ENCODE measurements at regions not wholly inside any gene's neighbourhood (a gene's known extent, or its start where the extent isn't known, plus 50 kb on each side); places are given as distances from the start of the nearest gene placed in this dataset.

DNA sequence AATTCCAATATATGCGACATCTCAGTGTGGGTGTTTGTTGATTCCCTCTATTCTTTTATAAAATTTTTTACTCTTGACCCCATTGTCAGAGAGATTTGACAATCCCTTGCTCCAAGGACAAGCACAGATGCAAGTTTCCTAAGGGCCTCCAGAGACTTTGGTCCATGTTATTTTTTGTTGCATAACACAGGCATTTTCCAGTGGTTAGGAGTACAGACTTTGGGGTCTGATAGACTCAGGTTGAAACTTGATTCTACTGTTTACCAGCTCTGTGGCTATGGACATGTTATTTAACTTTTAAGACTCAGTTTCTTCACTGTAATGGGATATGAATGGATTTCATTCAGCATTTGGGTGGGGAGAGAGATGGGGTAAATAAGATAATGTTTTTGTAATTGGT, 361.3 kb downstream of the ENC1 start:
- no peak for DNase-seq

DNA sequence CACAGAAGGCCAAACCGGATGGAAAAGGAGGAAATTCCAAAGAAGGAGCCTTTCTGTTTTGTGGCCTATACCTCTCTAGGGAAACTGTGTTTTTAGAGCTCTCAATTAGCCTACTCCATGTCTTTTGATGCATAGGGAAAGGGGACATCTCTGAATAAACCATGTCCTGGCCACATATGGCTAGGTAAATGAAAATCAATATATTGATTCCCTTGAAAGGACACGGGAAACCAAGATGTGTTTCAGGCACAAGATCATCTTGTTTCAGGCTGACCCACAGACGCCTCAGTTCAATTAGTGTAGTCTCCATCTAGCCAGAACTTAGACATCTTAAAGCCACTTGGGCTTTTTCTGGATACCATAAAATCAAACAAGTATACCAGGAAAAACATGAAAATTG, 363.1 kb downstream of the ENC1 start:
- no peak for DNase-seq

- no peak for DNase-seq
Measured at GRCh38 chr5:74275171-74275992, 365.1 kb downstream of the ENC1 start.

- no peak for DNase-seq
Measured at GRCh38 chr5:74274326-74274725, 366.2 kb downstream of the ENC1 start.

- DNase-seq = no peak
Measured at GRCh38 chr5:74272831-74273451, 367.6 kb downstream of the ENC1 start.

- DNase-seq = no peak
Measured at GRCh38 chr5:74272024-74272775, 368.3 kb downstream of the ENC1 start.

GRCh38 chr5:74268297-74268696, 372.2 kb downstream of the ENC1 start:
- no peak for DNase-seq

DNA sequence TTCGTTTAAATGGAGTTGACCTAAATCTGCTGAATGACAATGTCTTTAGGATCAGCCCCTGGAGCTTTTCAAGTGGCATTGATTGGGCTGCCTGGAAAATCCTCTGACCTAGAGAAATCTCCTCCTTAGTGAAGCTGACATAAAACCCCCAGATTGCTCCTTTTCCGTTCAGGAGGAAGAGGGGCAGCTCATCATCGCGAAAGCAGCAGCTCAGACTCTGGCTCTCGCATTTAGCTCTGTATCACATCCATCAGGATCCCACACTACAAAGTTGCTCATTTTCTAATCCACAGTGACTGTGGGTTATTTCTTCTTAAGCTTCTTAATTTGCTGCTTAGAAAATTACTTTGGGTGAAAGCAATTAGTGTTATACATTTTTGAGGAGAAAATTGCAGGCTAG, 373.7 kb downstream of the ENC1 start:
- DNase-seq = no peak

- DNase-seq = no peak
Measured at GRCh38 chr5:74266132-74266531, 374.4 kb downstream of the ENC1 start.

- DNase-seq = no peak
Measured at GRCh38 chr5:74262544-74263207, 377.9 kb downstream of the ENC1 start.

DNA sequence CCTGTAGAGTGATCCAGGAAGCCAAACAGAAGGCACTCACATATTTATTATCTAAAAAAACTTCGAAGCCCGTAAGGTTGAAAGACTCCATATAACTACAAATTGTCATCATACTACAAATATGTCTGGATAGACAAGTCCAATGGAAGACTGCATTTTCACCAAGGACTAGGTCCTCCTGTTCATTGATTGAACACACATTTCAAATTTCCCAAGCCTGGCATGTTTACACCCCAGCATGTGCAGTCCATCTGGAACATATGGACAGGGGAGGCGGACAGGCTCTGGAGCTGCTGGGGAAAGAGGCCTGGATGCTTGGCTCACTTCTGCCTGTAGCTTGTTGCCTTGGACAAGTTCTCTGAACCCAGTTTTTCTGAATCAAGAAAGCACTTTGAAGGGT, 378.7 kb downstream of the ENC1 start:
- no peak for DNase-seq

DNA sequence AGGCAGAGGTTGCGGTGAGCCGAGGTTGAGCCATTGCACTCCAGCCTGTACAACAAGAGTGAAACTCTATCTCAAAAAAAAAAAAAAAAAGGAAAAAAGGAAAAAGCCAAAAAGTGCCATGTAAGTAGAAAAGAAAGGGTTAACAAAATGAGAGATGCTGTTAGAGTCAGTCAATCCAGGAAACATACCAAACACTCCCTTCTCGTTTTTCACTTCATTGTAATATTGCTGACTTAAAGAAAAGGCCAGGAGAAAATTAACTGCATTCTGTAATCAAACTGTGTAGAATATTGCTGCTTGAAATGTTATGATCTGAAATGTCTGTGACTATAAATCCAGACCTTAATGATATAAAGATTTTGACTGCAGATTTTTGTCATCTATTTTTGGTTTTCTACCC, 379.1 kb downstream of the ENC1 start:
- no peak for DNase-seq

DNA sequence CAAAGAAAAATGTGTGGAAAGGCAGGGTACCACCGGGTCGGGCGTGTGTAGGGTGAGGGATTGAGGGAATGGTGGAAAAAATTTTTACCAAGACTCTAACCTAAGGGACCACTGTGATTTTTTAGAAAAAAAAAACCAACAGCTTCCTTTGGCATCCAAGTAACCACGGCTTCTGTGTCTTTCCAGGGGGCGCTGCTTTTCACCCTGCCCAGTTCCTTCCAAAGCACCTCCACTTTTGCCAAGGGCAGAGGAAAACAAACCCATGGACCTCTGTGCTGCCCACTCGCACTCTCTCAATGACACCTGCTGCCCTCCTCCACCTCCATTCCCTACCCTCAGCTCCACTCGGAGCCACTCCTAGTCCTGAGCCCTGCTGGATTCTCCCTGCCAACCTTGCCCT, 381.0 kb downstream of the ENC1 start:
- no peak for DNase-seq

GRCh38 chr5:74258314-74258665, 382.2 kb downstream of the ENC1 start:
- DNase-seq = no peak

- DNase-seq = no peak
Measured at GRCh38 chr5:74257645-74258313, 382.7 kb downstream of the ENC1 start.

DNA sequence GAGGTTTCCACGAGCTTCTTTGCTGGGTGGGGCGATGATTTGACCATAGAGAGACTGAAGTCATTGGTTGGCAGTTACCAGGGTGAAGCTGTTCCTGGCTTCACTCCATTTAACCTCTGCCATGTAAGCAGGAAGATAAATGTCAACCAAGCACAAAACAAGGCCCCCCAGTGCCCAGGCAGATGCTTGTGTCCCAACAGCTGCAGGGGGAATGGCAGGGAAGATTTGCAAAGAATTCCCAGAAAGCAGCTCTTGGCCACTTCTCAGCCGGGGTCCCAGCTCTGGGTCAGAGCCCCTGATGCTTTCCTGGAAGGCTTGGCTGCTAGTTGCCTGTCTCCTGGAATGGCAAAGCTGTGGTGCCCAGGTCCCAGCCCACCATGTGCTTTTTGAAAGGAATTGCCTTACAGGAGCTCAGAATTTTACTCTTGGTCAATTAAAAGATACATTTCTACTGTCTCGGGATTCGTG, 383.4 kb downstream of the ENC1 start:
- DNase-seq = no peak

GRCh38 chr5:74255692-74256392, 384.7 kb downstream of the ENC1 start:
- no peak for DNase-seq

GRCh38 chr5:74254257-74254656, 386.3 kb downstream of the ENC1 start:
- DNase-seq = no peak

GRCh38 chr5:74252044-74252443, 388.5 kb downstream of the ENC1 start:
- DNase-seq = no peak

DNA sequence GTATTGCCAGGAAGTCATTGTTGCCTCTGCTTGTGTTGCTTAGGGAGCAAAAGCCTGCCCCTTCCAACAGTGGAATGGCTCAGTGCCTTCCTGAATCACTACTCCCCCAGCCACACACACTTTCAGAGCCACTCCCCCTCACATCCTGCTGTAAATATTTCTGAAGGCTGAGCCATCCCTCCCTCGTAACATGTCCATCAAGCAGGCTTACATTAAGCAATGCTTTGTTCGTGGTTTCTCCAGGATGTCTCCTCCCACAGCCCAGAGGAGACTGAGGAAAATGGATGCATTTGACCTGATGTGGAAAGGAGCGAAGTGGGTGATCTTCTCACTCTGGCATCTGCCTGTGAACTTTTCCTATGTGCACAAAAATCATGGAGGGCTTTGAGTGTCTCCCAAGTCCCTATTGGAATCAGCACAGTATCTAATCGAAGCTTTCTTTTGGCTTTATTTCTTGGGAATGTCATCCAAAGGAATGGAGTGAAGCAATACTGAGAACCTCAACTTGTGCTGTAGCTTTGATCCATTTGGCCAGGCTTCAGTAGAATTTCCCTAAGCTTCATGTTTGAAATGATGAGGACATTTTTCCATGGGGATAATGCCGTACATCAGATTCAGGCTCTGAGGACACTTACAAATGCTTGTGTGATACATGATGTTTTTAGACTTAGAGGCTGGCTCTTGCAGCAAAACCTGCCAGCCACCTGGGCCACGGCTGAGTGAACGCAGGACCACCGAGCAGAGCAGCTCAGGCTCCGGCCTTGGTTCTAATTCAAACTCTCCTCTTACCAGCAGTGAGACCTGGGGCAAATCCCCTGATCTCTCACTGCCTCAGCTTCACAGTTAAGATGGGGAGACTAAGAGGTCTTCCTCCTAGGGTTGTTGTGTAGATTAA, 389.1 kb downstream of the ENC1 start:
- DNase-seq = no peak

Data from CD4-positive, alpha-beta T cell treated with Interleukin-17A for 1 hour (primary cell).